Psoas muscle (tissue), 7 donors: ENCODE measurements at regions not wholly inside any gene's neighbourhood (a gene's known extent, or its start where the extent isn't known, plus 50 kb on each side); places are given as distances from the start of the nearest gene placed in this dataset.
"Not testable (repeated sequence)": the region's sequence is repeated elsewhere in the genome, so short reads cannot be mapped to it uniquely, and the experiment has no call there.

Experiments
- ATAC-seq, 4 donors: fragments of 200-7000 bp; cut with Tn5 transposase; one replicate each; pipeline ENCODE4 v1.9.1; 2020; ENCODE audit warnings: moderate library complexity in 3 of 4, mild to moderate bottlenecking in 2 of 4
- DNase-seq, 2 donors: peaks; one replicate each; pipeline ENCODE4 v3.0.0-alpha.2; 2020
- H3K27ac ChIP-seq: fragments of 200-600 bp; one replicate; pipeline ENCODE4 v1.8.0; 2022
- H3K27me3 ChIP-seq, 3 donors: fragments of 200-600 bp in 1 of 3; one replicate each; pipeline versions ENCODE4 v1.6.1 to v1.8.0; 2013 to 2022; ENCODE audit warnings: low read length in 2 of 3, mild to moderate bottlenecking in 2 of 3, moderate library complexity in 1 of 3; ENCODE audit not compliant: insufficient read depth in 3 of 3
- H3K36me3 ChIP-seq, 2 donors: fragments of 200-600 bp in 1 of 2; one replicate each; pipeline versions ENCODE4 v1.6.1 to v1.8.0; 2013 to 2022; ENCODE audit warnings: low read depth in 1 of 2, mild to moderate bottlenecking in 1 of 2, moderate library complexity in 1 of 2; ENCODE audit not compliant: insufficient read depth in 1 of 2
- H3K4me1 ChIP-seq: fragments of 200-600 bp; one replicate; pipeline ENCODE4 v1.8.0; 2022
- H3K4me3 ChIP-seq: fragments of 200-600 bp; one replicate; pipeline ENCODE4 v1.8.0; 2022; ENCODE audit warnings: mild to moderate bottlenecking
- H3K9me3 ChIP-seq: fragments of 200-600 bp; one replicate; pipeline ENCODE4 v1.8.0; 2022
- WGBS, 3 donors: extraction: QIAGEN DNeasy Blood & Tissue Kit; methylation state at CpG; one replicate each; pipeline versions ENCODE4 v1.1.6 to v1.1.7; 2013; 5-methylcytosine and 5-hydroxymethylcytosine counted together
- intact Hi-C, 2 donors: fragments of 100-400 bp; cut with DNase I; formaldehyde crosslinking; loops; one replicate each; pipeline versions ENCODE4 v1.11.0 to v1.14.2; 2022
- TF ChIP-seq, protein P1 (sequence below): fragments of 200-600 bp; IDR thresholded peaks from one replicate; pipeline ENCODE4 v1.8.0; 2022; ENCODE audit warnings: antibody characterized with exemption
- donor health status: healthy with polysubstance abuse.
- donor health status: DM: no; HTN: no; CAD: no; lungs with moderate emphysema.
- donor health status: Bipolar disorder and iron deficiency.
- donor health status: healthy.
- donor health status: DM: yes; HTN: yes; CAD: no.
- donor health status: DM: no; HTN: no; CAD: no.
- donor health status: DM: yes; HTN: yes; CAD: no.

GRCh38 chr2:61660511-61661388, 122.6 kb upstream of the XPO1 start:
- Histone ChIP-seq H3K36me3 (no peaks in the 10 kb centered on the region), H3K27me3 (no peaks in the 10 kb centered on the region), H3K4me3 (no peak overlapping the region), H3K9me3 (no peaks in the 10 kb centered on the region), H3K4me1 (peaks cover 25% of the 10 kb centered on the region), H3K27ac (peak overlapping the region; percentile 91)
- WGBS, 3 donors = 49 to 71% (median 53%) methylated on average over 4 of the region's 4 CpGs
- TF ChIP-seq, protein P1, sequence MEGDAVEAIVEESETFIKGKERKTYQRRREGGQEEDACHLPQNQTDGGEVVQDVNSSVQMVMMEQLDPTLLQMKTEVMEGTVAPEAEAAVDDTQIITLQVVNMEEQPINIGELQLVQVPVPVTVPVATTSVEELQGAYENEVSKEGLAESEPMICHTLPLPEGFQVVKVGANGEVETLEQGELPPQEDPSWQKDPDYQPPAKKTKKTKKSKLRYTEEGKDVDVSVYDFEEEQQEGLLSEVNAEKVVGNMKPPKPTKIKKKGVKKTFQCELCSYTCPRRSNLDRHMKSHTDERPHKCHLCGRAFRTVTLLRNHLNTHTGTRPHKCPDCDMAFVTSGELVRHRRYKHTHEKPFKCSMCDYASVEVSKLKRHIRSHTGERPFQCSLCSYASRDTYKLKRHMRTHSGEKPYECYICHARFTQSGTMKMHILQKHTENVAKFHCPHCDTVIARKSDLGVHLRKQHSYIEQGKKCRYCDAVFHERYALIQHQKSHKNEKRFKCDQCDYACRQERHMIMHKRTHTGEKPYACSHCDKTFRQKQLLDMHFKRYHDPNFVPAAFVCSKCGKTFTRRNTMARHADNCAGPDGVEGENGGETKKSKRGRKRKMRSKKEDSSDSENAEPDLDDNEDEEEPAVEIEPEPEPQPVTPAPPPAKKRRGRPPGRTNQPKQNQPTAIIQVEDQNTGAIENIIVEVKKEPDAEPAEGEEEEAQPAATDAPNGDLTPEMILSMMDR = peak; percentile 34
- peak; percentile 18 to 59 for DNase-seq
- intact Hi-C loops = loop anchor here (5.0 kb wide), 3 partner anchors 42 to 102 kb away; no protein-coding TSS in a partner anchor
- ATAC-seq = peak; percentile 89 to 94 (median 92)

DNA sequence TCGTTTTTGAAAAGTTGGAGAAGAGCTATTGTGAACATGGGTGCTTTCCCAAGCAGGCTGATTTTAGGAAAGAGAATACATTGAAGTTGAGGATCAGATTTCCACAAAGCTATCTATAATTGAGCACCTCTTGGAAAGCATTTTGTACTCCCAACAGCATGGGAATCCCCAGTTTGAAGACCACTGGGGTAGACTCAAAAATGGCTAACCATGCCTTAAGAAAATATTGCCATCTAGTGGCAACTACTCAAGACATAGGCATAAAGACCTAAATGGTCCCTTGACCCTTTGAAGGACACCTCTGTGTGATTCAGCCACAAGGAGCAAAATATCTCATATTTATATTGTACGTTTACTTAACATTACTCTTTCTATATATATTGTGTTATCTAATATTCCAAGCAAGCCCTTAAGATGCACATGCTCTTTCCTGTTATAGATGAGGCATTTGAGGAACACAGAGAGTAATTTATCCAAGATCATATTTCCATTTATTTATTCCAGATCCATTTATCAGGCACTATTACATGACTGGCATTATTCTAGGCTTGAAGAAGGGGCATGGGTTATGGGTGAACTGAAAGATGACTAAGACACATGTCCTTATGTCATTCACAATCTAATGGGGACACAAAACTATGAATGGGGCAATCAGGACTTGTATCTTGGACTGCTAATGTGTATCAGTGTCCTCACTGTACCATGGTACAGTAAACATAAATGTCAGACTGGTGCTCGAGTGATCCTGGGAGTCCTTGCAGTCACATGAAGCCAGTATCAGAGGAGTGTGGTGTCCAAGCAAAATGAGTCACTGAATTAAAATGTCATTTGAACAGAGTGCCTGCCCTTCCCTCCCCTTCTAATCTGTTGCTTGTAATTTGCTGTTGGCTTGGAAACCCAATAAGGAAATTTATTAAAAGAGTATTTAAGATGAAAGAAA, 121.0 kb upstream of the XPO1 start:
- TF ChIP-seq, protein P1 = peak; percentile 46
- Histone ChIP-seq H3K4me1 (peaks cover 25% of the 10 kb centered on the region), H3K27me3 (no peaks in the 10 kb centered on the region), H3K9me3 (no peaks in the 10 kb centered on the region), H3K4me3 (no peak overlapping the region), H3K27ac (peak overlapping the region; percentile 91), H3K36me3 (no peaks in the 10 kb centered on the region)
- ATAC-seq = peak; percentile 88 to 95 (median 91)
- 35 to 55% (median 43%) methylated on average over 3 of the region's 3 CpGs for WGBS, 3 donors
- intact Hi-C loops = loop anchor here in 1 of 2 donors (1.0 kb wide), 1 partner anchor 121 kb away; the partner anchor contains the start of gene XPO1
- no peak for DNase-seq

- not testable (repeated sequence) for H3K4me1 ChIP-seq, DNase-seq
- 90 to 92% (median 91%) methylated on average over 3 of the region's 3 CpGs for WGBS, 3 donors
Measured at GRCh38 chr2:61649946-61650345, 111.8 kb upstream of the XPO1 start.

GRCh38 chr2:61649021-61649420, 110.9 kb upstream of the XPO1 start:
- H3K27ac ChIP-seq = no peak overlapping the region
- no peak overlapping the region for H3K4me3 ChIP-seq
- ATAC-seq (no peak), DNase-seq (no peak)
- H3K4me1 ChIP-seq = no peaks in the 10 kb centered on the region
- no peaks in the 10 kb centered on the region for H3K36me3 ChIP-seq
- H3K27me3 ChIP-seq = no peaks in the 10 kb centered on the region
- WGBS, 3 donors = 77 to 87% (median 77%) methylated on average over 2 of the region's 2 CpGs
- intact Hi-C loops = no loop called here
- H3K9me3 ChIP-seq = no peaks in the 10 kb centered on the region
- TF ChIP-seq, protein P1 = no peak

More at GRCh38 chr2:61649946-61650345, 111.8 kb upstream of the XPO1 start:
- H3K4me3 ChIP-seq, H3K9me3 ChIP-seq, ATAC-seq, H3K36me3 ChIP-seq, H3K27me3 ChIP-seq, intact Hi-C loops, H3K27ac ChIP-seq: not testable (repeated sequence)

GRCh38 chr2:61647044-61647443, 108.9 kb upstream of the XPO1 start:
- DNase-seq (no peak), ATAC-seq (no peak)
- Histone ChIP-seq H3K27ac (no peak overlapping the region), H3K4me3 (no peak overlapping the region), H3K4me1 (no peaks in the 10 kb centered on the region), H3K9me3 (no peaks in the 10 kb centered on the region), H3K27me3 (no peaks in the 10 kb centered on the region), H3K36me3 (no peaks in the 10 kb centered on the region)
- TF ChIP-seq, protein P1 = no peak
- 86 to 89% (median 89%) methylated on average over 5 of the region's 5 CpGs for WGBS, 3 donors
- intact Hi-C loops = no loop called here
